GM21825 (cell line): ENCODE measurements at regions not wholly inside any gene's neighbourhood (a gene's known extent, or its start where the extent isn't known, plus 50 kb on each side); places are given as distances from the start of the nearest gene placed in this dataset.

ENCODE experiments used
- ATAC-seq: cut with Tn5 transposase; IDR thresholded peaks from one replicate; pipeline ENCODE4 v1.9.1; 2021; ENCODE audit warnings: mild to moderate bottlenecking, moderate library complexity; ENCODE audit not compliant: unreplicated experiment

DNA sequence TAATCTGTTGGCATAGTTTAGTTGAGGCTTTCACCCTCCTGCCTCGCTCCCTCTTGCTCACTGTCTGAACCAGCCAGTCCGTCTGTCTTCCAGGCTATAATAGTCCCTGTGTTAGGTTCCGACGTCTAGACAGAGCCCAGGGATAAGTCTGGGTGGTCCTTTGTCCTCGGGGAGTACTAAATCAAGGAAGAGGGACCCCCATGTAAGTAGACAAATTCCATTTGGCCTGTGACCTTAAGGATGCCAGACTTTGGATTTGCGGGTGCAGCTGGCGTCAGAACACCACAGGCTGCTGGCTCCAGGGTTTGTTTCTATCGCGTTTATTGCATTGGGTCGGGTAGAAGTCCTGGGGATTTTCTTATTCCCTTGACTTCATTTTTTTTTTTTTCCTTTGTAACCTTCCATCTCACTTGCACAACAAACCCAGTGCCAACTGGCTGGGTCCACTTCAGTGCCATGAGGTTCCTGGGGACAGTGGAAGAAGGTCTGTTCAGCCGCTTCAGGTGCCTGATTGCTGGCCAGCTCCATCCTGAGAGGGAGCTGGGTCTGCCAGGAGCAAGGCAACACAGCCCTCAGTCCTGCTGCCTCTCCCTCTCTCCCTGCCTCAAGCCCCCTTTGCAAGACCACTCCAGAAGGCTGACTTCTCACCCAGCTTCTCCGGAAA is 95.4 kb upstream of the KLHL25 start:
- ATAC-seq, result no peak

DNA sequence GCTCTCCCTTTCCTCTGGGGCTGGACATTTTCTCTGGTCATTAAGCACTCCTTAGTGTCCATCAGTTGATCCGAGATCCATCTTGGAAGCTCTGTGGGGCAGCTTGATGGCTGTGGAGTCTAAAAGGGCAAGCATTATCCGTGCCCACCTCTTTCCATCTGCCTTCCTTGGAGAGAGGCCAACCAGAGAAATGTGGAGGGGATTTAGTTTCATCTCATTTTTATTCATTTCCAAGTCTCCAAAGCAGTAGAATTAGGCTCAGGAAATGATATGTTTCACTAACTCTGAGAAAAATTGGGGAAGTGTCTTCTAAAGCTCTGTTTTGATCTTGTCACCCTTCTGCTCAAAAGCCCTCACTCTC is 95.9 kb upstream of the KLHL25 start:
- ATAC-seq, result no peak

GRCh38 chr15:85891470-85891869 is 96.7 kb upstream of the KLHL25 start:
- no peak for ATAC-seq

- ATAC-seq, result no peak
Observed at GRCh38 chr15:85892232-85892631, 97.5 kb upstream of the KLHL25 start.

DNA sequence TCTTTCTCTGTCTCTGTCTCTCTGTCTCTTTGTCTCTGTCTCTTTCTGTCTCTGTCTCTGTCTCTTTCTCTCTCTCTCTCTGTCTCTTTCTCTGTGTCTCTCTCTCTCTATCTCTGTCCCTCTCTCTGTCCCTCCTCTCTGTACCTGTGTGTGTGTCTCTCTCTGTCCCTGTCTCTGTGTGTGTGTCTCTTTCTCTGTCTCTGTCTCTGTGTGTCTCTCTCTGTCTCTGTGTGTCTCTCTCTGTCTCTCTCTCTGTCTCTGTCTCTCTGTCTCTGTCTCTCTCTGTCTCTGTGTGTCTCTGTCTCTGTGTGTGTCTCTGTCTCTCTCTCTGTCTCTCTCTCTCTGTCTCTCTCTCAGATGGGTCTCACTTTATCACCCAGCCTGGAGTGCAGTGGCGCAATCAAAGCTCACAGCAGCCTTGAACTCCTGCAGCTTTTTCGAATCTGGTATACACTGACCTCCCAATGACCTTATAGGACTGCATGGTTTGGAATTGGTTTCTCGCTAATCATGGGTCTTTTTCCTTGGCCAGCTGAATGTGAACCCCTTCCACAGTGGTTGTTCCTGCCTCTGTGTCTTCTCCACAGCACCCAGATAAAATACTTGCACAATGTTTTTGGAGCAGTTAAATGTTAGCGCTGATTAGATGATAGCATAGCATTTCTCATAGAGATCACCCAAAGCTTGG is 102.6 kb upstream of the KLHL25 start:
- ATAC-seq, result no peak

DNA sequence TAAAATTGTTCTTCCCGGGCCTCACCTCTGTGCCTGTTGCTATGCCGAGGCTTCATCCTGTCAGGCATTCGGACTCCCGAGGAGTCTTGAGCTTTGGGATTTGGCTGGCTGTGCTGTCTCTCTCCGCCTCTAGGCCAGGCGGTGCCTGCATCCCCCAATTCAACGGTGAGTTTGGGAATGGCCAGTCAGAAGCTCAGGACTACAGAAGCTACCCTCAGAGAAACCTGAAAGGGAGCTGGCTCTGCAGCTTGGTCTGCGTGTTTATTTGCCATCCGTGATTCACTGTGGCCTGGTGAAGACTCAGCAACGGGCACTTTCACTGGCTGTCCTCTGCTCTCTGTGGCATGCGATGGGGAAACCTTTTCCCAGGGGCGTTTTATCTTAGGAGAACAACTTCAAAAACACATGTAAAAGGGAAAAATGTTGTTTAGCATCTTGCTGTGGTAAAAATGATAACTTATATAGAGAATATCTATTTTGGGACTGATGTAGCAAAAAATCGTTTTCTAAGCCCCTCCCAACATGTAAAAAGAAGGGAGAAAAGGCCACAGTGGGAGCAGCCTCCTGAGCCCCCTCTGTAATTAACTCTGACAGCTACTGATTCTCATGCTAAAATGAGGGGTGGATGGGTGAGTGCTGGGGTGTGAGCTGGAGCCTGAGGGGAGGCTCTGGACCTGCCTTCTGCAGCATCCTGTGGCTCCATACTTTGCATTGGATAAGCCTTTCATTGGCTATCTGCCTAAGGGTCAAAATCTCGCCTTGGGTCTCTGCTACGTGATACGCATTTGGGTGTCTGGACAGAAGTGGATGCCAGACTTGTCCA is 103.4 kb upstream of the KLHL25 start:
- ATAC-seq, result no peak

DNA sequence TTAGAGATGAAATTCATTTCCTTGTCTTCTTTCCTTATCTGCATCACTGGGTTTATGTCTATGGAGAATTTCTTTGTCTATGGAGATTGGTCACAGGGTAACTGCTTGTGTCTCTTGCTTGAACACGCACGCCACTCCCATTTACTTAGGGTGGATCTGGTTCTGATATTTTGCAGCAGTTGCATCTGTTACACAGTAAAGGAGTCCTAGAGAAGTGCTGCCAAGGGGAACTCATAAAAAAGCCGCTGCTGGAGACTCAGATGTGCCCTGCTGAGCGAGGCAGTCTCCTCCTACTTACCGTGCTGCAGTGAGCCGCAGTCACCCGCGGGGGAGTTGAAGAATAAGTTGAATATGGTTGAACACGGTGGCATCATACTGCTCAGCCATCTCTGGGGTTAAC is 105.2 kb upstream of the KLHL25 start:
- no peak for ATAC-seq

- no peak for ATAC-seq
Observed at GRCh38 chr15:85905751-85906450, 111.2 kb upstream of the KLHL25 start.

DNA sequence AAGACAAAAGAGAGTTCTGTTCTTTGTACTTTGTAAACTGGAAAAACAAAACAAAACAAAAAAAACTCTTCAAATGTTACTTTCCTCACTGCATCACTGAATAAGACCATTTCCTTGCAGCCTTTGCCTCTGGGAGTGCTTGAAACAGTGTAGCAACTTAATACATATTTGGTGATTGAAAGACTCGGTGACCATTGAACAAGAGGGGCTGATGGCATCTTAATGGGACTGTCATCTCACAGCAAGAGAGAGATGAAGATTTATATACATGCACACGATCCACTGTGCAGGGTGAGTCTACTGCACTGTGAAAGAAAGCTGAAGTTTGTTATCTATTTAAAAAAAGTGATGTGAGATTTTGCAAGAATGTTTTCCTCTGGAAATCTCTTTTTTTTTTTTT is 111.9 kb upstream of the KLHL25 start:
- ATAC-seq, result no peak

DNA sequence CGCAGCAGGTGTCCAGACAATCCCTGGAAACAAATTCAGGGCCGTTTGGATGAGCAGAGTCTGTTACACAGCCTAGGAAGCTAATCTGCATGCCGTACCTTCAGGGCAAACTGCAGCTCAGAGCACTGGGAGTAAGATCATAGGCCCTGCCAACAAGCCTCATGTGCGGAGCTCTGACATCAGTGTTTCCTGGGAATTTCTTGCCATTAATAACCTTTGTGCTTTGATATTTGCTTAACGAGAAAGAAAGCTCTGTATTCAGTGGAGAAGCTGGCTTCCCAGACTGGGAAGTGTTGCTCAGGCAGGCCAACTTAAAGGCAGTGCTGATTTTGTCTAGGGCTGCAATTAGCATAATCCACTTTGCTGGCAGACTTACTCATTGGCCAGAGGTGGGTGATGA is 116.1 kb upstream of the KLHL25 start:
- no peak for ATAC-seq

DNA sequence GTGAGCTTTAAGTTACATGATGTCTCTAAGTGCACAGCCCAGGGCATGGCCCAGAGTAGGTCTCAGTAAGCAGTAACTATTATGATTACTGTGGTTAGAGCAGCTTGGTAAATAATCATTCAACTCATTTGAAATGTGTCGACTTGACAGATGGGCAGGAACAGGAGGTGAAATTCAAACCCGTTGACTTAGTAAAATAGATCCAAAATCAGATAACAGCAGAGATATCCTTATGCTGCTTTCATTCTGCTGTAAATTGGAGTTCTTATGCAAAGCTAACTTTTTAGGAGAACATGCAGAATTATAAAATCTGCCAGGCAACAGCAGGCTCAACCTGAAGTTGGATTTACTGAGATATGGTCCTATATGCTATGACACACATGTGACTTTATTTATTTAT is 118.7 kb upstream of the KLHL25 start:
- no peak for ATAC-seq

DNA sequence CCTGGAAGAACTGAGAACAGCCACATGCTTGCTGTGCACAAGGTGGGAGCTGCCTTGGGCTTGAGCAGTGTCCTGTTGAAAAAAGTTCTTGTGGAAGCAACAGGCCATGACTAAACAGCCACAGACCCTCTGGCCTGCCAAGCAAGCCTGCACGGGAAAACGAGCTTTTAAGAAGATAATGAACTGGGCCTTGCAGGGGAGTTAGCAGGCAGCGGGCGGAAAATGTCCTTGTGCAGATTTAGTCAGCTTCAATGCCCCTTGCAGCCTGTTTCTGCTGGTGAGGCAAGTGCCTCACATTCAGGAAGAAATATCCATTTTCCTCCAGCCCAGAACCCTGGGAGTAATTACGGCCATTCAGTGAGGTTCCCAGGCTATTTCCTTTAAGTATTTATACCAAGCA is 126.2 kb upstream of the KLHL25 start:
- no peak for ATAC-seq

DNA sequence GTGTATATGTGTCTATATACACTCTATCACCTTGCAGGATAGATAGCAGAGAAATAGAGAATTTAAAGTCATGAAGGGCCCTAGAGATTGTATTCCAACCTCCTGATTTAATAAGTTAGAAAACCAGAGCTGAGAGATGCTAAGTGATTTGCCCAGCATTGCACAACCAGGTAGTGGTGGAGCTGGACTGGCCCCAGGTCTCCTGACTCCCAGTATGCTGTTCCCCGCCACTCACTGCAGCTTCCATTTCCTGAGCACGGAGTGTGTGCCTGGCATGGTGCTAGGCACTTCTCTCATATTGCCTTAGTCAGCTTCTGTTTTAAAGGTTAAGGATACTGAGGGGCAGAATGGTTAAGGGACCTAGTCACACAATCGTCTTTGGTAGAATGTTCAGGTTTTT is 129.4 kb upstream of the KLHL25 start:
- ATAC-seq, result no peak

DNA sequence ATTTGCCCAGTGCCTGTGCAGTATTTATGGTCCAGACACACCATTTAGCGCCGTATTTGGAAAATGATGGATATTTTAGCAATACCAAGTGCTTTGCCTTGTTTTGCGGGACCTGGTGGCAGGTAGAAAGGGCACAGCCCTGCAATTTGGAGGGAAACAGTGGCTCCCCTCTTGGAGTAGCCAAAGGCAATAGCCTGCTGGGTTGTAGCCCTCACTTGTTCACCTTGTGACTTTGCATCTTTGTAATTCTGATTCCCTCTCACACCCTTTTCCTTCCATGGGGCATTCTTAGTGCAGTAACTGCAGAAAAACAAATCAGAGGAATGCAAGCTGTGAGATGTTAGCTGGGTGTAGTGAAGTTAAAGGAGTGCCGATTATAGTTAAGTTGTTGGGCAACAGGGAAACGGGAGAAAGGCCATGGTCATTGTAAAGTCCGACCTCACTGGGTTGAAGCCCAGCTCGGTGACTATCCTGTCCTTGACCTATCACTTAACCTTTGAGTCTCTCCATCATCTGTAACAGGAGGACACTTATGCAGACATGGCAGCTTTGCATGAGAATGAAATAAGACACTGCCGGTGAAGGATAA is 131.0 kb upstream of the KLHL25 start:
- ATAC-seq, result no peak

DNA sequence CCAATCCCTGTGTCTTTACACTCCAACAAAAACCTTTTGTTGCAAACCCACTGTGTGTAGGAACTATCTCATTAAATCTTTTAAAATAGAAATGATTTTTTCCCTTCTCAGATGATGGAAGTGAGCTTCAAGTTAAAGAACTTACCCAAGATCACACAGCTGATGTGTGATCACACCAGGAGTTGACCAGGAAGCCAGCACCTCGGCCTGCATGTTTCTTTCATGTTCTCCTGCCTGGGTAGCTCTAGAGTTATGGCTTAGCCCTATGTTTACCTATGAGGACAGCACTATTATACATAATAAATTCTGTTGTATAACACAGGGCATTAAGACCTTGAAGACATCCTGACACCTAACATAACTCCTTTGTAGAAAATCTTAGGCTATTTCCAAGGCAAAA is 132.1 kb upstream of the KLHL25 start:
- ATAC-seq, result no peak

- ATAC-seq, result no peak
Observed at GRCh38 chr15:85927931-85928537, 133.3 kb upstream of the KLHL25 start.

DNA sequence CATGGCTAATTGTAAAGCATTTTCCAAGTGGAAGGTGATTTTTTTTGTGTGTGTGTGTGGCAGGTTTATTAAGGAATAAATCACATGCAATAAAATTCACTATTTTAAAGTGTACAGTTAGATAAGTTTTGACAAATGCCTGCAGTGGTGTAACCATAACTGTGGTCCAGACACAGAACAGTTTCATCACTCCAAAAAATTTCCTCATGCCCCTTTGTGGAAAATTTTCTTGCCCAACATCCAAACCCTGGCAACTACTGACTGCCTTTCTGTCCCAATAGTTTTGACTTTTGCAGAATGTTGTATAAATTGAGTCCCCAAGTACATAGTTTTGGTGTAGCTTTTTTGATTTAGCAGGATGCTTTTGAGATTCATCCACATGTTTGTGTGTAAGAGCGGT is 135.1 kb upstream of the KLHL25 start:
- no peak for ATAC-seq

GRCh38 chr15:85932391-85932790 is 137.7 kb upstream of the KLHL25 start:
- ATAC-seq, result no peak

- no peak for ATAC-seq
Observed at GRCh38 chr15:85934691-85935090, 140.0 kb upstream of the KLHL25 start.

DNA sequence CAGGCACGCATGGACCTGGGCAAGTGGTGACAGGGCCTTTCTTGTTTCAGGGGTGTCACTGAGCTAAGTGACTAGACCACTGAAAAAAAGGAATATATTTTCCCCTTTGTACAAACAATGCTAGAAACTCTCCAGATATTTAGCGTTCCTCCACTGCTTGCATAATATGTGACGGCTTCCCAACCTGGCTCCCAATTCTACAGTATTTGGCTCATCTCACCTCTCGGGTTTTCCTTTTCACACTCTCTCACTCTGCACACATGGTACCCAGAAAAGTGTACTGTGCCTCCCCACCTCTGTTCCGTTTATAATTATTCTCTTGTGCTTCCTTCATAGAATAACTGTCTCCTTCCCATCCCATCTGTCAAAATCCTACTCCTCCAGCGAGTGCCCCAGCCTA is 140.5 kb upstream of the KLHL25 start:
- ATAC-seq, result no peak

DNA sequence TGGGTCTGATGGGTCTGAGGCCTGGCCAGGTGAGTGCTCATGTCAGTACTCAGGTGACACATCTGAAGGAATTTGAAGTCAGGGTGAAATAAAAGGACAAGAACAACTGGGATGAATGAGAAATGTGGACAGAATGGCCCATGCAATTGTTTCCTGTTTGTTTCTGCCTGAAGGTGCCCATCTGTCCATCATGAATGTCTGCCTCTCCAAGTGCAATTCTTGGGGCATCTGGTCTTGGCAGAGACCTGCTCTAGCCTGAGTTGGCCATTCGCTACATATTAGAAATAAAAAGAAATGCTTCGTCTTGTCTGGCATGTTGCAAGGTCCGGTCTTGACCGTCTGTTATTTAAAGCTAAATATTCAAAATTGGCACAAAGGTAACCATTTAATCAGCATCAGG is 142.0 kb upstream of the AGBL1 start:
- no peak for ATAC-seq
